Neural progenitor cell (in vitro differentiated cells): ENCODE measurements at regions not wholly inside any gene's neighbourhood (a gene's known extent, or its start where the extent isn't known, plus 50 kb on each side); places are given as distances from the start of the nearest gene placed in this dataset.

ENCODE experiments used
- EZH2 ChIP-seq: fragments of 200-600 bp; sonication (generic); IDR thresholded peaks from 2 replicates; pipeline ENCODE4 v1.6.1; 2017; ENCODE audit warnings: antibody characterized with exemption, mild to moderate bottlenecking, moderate library complexity
- EZH2phosphoT487 ChIP-seq: fragments of 200-600 bp; sonication (generic); IDR thresholded peaks from 2 replicates; pipeline ENCODE4 v1.6.1; 2017; ENCODE audit warnings: antibody characterized with exemption
- TF ChIP-seq, protein P1 (sequence below): fragments of 200-600 bp; sonication (generic); IDR thresholded peaks from 2 replicates; pipeline ENCODE4 v1.5.1; 2017; ENCODE audit warnings: antibody characterized with exemption, mild to moderate bottlenecking

DNA sequence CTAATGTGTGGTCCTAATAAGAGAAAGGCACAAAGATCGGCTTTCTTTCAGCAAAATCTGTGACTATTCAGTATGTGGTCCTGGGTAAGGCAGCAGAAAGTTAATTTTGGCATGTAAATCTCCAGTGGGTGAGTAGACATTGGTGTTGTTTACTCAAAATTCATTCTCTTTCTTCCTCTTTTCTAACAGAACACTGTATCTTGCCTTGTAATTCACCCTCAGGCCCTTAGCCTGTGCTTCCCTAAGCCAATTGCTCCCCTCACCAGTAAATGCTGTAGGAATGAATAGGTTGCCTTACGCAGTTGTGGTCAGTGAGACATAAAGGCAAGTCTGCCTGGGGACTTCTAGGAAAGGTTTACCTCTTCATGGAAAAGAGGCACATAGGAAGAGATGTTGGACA lies 49.9 kb upstream of the PDE3B start:
- TF ChIP-seq, protein P1, sequence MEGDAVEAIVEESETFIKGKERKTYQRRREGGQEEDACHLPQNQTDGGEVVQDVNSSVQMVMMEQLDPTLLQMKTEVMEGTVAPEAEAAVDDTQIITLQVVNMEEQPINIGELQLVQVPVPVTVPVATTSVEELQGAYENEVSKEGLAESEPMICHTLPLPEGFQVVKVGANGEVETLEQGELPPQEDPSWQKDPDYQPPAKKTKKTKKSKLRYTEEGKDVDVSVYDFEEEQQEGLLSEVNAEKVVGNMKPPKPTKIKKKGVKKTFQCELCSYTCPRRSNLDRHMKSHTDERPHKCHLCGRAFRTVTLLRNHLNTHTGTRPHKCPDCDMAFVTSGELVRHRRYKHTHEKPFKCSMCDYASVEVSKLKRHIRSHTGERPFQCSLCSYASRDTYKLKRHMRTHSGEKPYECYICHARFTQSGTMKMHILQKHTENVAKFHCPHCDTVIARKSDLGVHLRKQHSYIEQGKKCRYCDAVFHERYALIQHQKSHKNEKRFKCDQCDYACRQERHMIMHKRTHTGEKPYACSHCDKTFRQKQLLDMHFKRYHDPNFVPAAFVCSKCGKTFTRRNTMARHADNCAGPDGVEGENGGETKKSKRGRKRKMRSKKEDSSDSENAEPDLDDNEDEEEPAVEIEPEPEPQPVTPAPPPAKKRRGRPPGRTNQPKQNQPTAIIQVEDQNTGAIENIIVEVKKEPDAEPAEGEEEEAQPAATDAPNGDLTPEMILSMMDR, result no peak
- TF ChIP-seq EZH2 (no peak), EZH2phosphoT487 (no peak)
